Sigmoid colon (tissue), 6 donors: ENCODE measurements at regions not wholly inside any gene's neighbourhood (a gene's known extent, or its start where the extent isn't known, plus 50 kb on each side); places are given as distances from the start of the nearest gene placed in this dataset.

Experiments used
- DNase-seq: peaks from one replicate; pipeline ENCODE4 v3.0.0-alpha.2; 2019
- H3K27ac ChIP-seq, 4 donors: fragments of 200-600 bp; sonication (generic); one replicate each; pipeline ENCODE4 v1.5.1; 2016 to 2019; ENCODE audit warnings: mild to moderate bottlenecking in 1 of 4
- H3K27me3 ChIP-seq, 3 donors: fragments of 200-600 bp; sonication (generic); one replicate each; pipeline ENCODE4 v1.5.1; 2019; ENCODE audit warnings: mild to moderate bottlenecking in 1 of 3
- H3K36me3 ChIP-seq, 4 donors: fragments of 200-600 bp; sonication (generic); one replicate each; pipeline ENCODE4 v1.5.1; 2016 to 2019
- H3K4me1 ChIP-seq, 4 donors: fragments of 200-600 bp; sonication (generic); one replicate each; pipeline ENCODE4 v1.5.1; 2017 to 2019
- H3K4me3 ChIP-seq, 4 donors: fragments of 200-600 bp; sonication (generic); one replicate each; pipeline ENCODE4 v1.5.1; 2017 to 2019; ENCODE audit warnings: mild to moderate bottlenecking in 2 of 4, moderate library complexity in 1 of 4
- H3K9me3 ChIP-seq, 4 donors: fragments of 200-600 bp in 3 of 4; sonication (generic) in 3 of 4; one replicate each; pipeline versions ENCODE4 v1.5.1 to v1.6.1; 2013 to 2019
- CTCF ChIP-seq, 4 experiments: fragments of 450-650 bp in 3 of 4; fragments of 200-600 bp in 1 of 4; IDR thresholded peaks; one replicate each; pipeline ENCODE4 v1.5.1; 2016 to 2019; ENCODE audit warnings: antibody characterized with exemption in 4 of 4, mild to moderate bottlenecking in 3 of 4, moderate library complexity in 2 of 4
- EP300 ChIP-seq, 4 donors: sonication (generic); formaldehyde crosslinking; IDR thresholded peaks; one replicate each; pipeline ENCODE4 v1.6.1; 2017; ENCODE audit warnings: antibody characterized with exemption in 4 of 4
- POLR2A ChIP-seq, 2 donors: fragments of 450-650 bp; IDR thresholded peaks; one replicate each; pipeline ENCODE4 v1.6.1; 2016; ENCODE audit warnings: antibody characterized with exemption in 2 of 2, mild to moderate bottlenecking in 2 of 2, moderate library complexity in 2 of 2
- POLR2AphosphoS5 ChIP-seq, 4 donors: sonication (generic); formaldehyde crosslinking; IDR thresholded peaks; one replicate each; pipeline ENCODE4 v1.6.1; 2017; ENCODE audit warnings: antibody characterized with exemption in 4 of 4
- WGBS, 2 donors: extraction: QIAGEN DNeasy Blood & Tissue Kit; methylation state at CpG; one replicate each; pipeline ENCODE4 v1.1.7; 2013; 5-methylcytosine and 5-hydroxymethylcytosine counted together
- intact Hi-C: fragments of 100-400 bp; cut with DNase I; formaldehyde crosslinking; loops from one replicate; pipeline ENCODE4 v1.15.1; 2023
- donor health status: healthy with polysubstance abuse.
- donor health status: healthy.

- DNase-seq: no peak
- H3K27me3 ChIP-seq: no peaks in the 10 kb centered on the region
- TF ChIP-seq EP300 (IDR thresholded peaks at IDR 0.05) (no peak), POLR2A (IDR thresholded peaks at IDR 0.05) (no peak), CTCF (IDR thresholded peaks at IDR 0.05) (no peak), POLR2AphosphoS5 (IDR thresholded peaks at IDR 0.05) (peak in 3 of 4 donors; percentile 38 to 47 (median 44))
Observed at GRCh38 chr2:217331523-217332416, 471.9 kb upstream of the TNP1 start.

GRCh38 chr2:217330647-217331046, 470.8 kb upstream of the TNP1 start:
- H3K27me3 ChIP-seq: no peaks in the 10 kb centered on the region
- no peak for DNase-seq
- H3K27ac ChIP-seq: peak overlapping the region; percentile 78 to 82 (median 82)
- H3K9me3 ChIP-seq: no peaks in the 10 kb centered on the region
- H3K36me3 ChIP-seq: no peaks in the 10 kb centered on the region
- TF ChIP-seq POLR2AphosphoS5 (IDR thresholded peaks at IDR 0.05): peak in 1 of 4 donors; percentile 6
- no peak for TF ChIP-seq CTCF (IDR thresholded peaks at IDR 0.05)
- intact Hi-C loops: no loop called here
- 92 to 93% methylated on average over 9 of the region's 9 CpGs for WGBS, 2 donors
- H3K4me1 ChIP-seq: peaks cover 0 to 71% (median 65%) of the 10 kb centered on the region in 4 donors
- no peak overlapping the region for H3K4me3 ChIP-seq

More at GRCh38 chr2:217331523-217332416, 471.9 kb upstream of the TNP1 start:
- 26 to 44% methylated on average over 3 of the region's 3 CpGs for WGBS, 2 donors
- intact Hi-C loops: no loop called here
- Histone ChIP-seq H3K27ac (peak overlapping the region; percentile 78 to 82 (median 82)), H3K9me3 (no peaks in the 10 kb centered on the region), H3K36me3 (no peaks in the 10 kb centered on the region), H3K4me1 (peaks cover 0 to 67% (median 62%) of the 10 kb centered on the region in 4 donors), H3K4me3 (no peak overlapping the region)

GRCh38 chr2:217329023-217329431, 469.2 kb upstream of the TNP1 start:
- intact Hi-C loops: loop anchor here (5.0 kb wide), 3 partner anchors 82 to 262 kb away; no protein-coding TSS in a partner anchor
- H3K4me1 ChIP-seq: peaks cover 0 to 71% (median 65%) of the 10 kb centered on the region in 4 donors
- H3K36me3 ChIP-seq: no peaks in the 10 kb centered on the region
- H3K27ac ChIP-seq: peak overlapping the region; percentile 78 to 82 (median 82)
- no peak for DNase-seq
- no peak overlapping the region for H3K4me3 ChIP-seq
- no peak for TF ChIP-seq CTCF (IDR thresholded peaks at IDR 0.05)
- peak; percentile 85 to 96 (median 94) for TF ChIP-seq POLR2AphosphoS5 (IDR thresholded peaks at IDR 0.05)
- peak; percentile 60 to 88 (median 82) for TF ChIP-seq EP300 (IDR thresholded peaks at IDR 0.05)
- 72 to 75% methylated on average over 4 of the region's 4 CpGs for WGBS, 2 donors
- no peaks in the 10 kb centered on the region for H3K27me3 ChIP-seq
- H3K9me3 ChIP-seq: peaks cover 0 to 3% (median 0%) of the 10 kb centered on the region in 4 donors

GRCh38 chr2:217328622-217328978, 468.7 kb upstream of the TNP1 start:
- Histone ChIP-seq H3K27me3 (no peaks in the 10 kb centered on the region), H3K27ac (peak overlapping the region; percentile 78 to 82 (median 82)), H3K36me3 (no peaks in the 10 kb centered on the region), H3K4me3 (no peak overlapping the region), H3K9me3 (peaks cover 0 to 3% (median 0%) of the 10 kb centered on the region in 4 donors), H3K4me1 (peaks cover 0 to 69% (median 62%) of the 10 kb centered on the region in 4 donors)
- intact Hi-C loops: loop anchor here (5.0 kb wide), 3 partner anchors 81 to 261 kb away; no protein-coding TSS in a partner anchor
- 78 to 88% methylated on average over 2 of the region's 2 CpGs for WGBS, 2 donors
- TF ChIP-seq CTCF (IDR thresholded peaks at IDR 0.05): no peak
- TF ChIP-seq POLR2AphosphoS5 (IDR thresholded peaks at IDR 0.05): no peak
- TF ChIP-seq EP300 (IDR thresholded peaks at IDR 0.05): no peak
- no peak for TF ChIP-seq POLR2A (IDR thresholded peaks at IDR 0.05)
- DNase-seq: no peak
